HFFc6 (cell line): ENCODE measurements at regions not wholly inside any gene's neighbourhood (a gene's known extent, or its start where the extent isn't known, plus 50 kb on each side); places are given as distances from the start of the nearest gene placed in this dataset.

Experiments used
- DNase-seq: peaks from one replicate; pipeline ENCODE4 v3.0.0-alpha.2; 2018
- H3K27ac Mint-ChIP-seq: 2 replicates; pipeline ENCODE4 v1.8.0; 2020; ENCODE audit warnings: mild to moderate bottlenecking, mixed read lengths
- H3K27me3 Mint-ChIP-seq: 2 replicates; pipeline ENCODE4 v1.8.0; 2021; ENCODE audit warnings: mild to moderate bottlenecking, moderate library complexity, mixed read lengths; ENCODE audit not compliant: insufficient read depth
- H3K36me3 Mint-ChIP-seq: 2 replicates; pipeline ENCODE4 v1.8.0; 2021; ENCODE audit warnings: low read depth, mixed read lengths
- H3K4me1 Mint-ChIP-seq: 2 replicates; pipeline ENCODE4 v1.8.0; 2020; ENCODE audit warnings: low read depth, mixed read lengths
- H3K4me3 Mint-ChIP-seq: 2 replicates; pipeline ENCODE4 v1.8.0; 2020; ENCODE audit warnings: mild to moderate bottlenecking, moderate library complexity, mixed read lengths
- H3K9me3 Mint-ChIP-seq: 2 replicates; pipeline ENCODE4 v1.8.0; 2020; ENCODE audit warnings: mild to moderate bottlenecking, mixed read lengths
- TF ChIP-seq, protein P1 (sequence below): fragments of 200-600 bp; sonication (generic); IDR thresholded peaks from 2 replicates; pipeline ENCODE4 v1.5.0; 2021; ENCODE audit warnings: antibody characterized with exemption, mild to moderate bottlenecking

DNA sequence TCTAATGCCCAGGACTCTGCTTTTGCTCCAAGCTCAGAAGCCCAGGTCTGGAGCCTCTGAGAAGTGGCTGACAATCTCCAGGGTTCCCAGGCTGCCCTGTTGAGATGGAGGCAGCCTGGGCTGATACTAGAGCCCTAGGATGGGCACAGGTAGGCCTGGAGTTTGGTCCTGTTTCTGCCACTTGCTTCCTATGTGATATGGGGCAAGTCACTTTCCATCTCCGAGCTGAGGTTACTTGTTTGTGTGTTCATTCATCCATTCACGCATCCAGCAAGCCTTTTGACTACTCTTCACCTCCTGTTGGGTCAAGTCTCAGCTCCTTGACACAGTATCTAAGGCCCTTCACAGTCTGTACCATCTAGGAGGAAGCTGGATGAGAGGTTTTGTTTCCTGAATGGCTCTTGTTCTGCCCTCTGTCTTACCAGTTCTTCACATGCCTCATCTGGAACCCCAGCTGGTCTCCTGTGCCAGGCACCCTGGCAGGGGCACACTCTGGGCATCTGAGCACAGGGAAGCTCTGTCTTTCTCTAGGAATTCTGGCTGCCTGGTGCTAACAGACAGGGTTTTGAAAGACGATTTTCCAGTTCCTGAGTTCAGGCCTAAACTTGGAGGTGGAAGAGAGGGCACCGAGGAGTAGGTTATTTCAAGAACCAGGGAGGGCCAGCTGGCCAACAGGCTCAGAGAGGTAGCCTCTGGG lies 53.2 kb upstream of the AMPD3 start:
- TF ChIP-seq, protein P1, sequence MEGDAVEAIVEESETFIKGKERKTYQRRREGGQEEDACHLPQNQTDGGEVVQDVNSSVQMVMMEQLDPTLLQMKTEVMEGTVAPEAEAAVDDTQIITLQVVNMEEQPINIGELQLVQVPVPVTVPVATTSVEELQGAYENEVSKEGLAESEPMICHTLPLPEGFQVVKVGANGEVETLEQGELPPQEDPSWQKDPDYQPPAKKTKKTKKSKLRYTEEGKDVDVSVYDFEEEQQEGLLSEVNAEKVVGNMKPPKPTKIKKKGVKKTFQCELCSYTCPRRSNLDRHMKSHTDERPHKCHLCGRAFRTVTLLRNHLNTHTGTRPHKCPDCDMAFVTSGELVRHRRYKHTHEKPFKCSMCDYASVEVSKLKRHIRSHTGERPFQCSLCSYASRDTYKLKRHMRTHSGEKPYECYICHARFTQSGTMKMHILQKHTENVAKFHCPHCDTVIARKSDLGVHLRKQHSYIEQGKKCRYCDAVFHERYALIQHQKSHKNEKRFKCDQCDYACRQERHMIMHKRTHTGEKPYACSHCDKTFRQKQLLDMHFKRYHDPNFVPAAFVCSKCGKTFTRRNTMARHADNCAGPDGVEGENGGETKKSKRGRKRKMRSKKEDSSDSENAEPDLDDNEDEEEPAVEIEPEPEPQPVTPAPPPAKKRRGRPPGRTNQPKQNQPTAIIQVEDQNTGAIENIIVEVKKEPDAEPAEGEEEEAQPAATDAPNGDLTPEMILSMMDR, result no peak

More for the DNA sequence above, 53.2 kb upstream of the AMPD3 start:
- no peaks in the 10 kb centered on the region for H3K9me3 Mint-ChIP-seq
- no peaks in the 10 kb centered on the region for H3K36me3 Mint-ChIP-seq
- H3K4me1 Mint-ChIP-seq, result peaks cover 64% of the 10 kb centered on the region
- H3K4me3 Mint-ChIP-seq, result no peak overlapping the region
- DNase-seq, result no peak
- H3K27me3 Mint-ChIP-seq, result peaks cover 1% of the 10 kb centered on the region; the same call in 1 of the 2 replicates
- peak overlapping the region; percentile 36; the same call in 1 of the 2 replicates for H3K27ac Mint-ChIP-seq
